ENCODE measurements at regions not wholly inside any gene's neighbourhood (a gene's known extent, or its start where the extent isn't known, plus 50 kb on each side); places are given as distances from the start of the nearest gene placed in this dataset.
A peak's percentile ranks its signal among the peaks of the same experiment; 100 is the strongest.

- Histone ChIP-seq H2AFZ (ENCODE audit: control insufficient read depth, low read length) (no peak overlapping the region), H3K36me3 (ENCODE audit: control insufficient read depth in 2 of 2, extremely low read depth in 1 of 2, insufficient read depth in 2 of 2, low read length in 2 of 2) (no peaks in the 10 kb centered on the region), H3K9ac (ENCODE audit: control insufficient read depth, extremely low read depth, insufficient read depth, low read length) (no peak overlapping the region), H3K9me1 (ENCODE audit: control insufficient read depth, extremely low read depth, insufficient read depth, low read length) (no peaks in the 10 kb centered on the region), H3K4me2 (ENCODE audit: control insufficient read depth, extremely low read depth, insufficient read depth, low read depth, low read length) (no peak overlapping the region), H3K79me2 (ENCODE audit: control insufficient read depth, insufficient read depth, low read length) (no peaks in the 10 kb centered on the region), H3K9me3 (ENCODE audit: control insufficient read depth, low read depth, low read length) (no peaks in the 10 kb centered on the region), H4K20me1 (ENCODE audit: control insufficient read depth, extremely low read depth, insufficient read depth, low read length) (no peaks in the 10 kb centered on the region), H3K4me1 (ENCODE audit: control insufficient read depth, extremely low read depth, insufficient read depth, low read length) (no peaks in the 10 kb centered on the region), H3K27me3 (ENCODE audit: control insufficient read depth, extremely low read depth, insufficient read depth, low read length) (no peaks in the 10 kb centered on the region), H3K4me3 (ENCODE audit: control insufficient read depth in 2 of 3, extremely low read depth in 1 of 3, insufficient read depth in 2 of 3, low read depth in 1 of 3, low read length in 3 of 3) (no peak overlapping the region), H3K27ac (ENCODE audit: control insufficient read depth, insufficient read depth, low read length) (no peak overlapping the region)
- FAIRE-seq, result no peak
- TF ChIP-seq, protein P1, sequence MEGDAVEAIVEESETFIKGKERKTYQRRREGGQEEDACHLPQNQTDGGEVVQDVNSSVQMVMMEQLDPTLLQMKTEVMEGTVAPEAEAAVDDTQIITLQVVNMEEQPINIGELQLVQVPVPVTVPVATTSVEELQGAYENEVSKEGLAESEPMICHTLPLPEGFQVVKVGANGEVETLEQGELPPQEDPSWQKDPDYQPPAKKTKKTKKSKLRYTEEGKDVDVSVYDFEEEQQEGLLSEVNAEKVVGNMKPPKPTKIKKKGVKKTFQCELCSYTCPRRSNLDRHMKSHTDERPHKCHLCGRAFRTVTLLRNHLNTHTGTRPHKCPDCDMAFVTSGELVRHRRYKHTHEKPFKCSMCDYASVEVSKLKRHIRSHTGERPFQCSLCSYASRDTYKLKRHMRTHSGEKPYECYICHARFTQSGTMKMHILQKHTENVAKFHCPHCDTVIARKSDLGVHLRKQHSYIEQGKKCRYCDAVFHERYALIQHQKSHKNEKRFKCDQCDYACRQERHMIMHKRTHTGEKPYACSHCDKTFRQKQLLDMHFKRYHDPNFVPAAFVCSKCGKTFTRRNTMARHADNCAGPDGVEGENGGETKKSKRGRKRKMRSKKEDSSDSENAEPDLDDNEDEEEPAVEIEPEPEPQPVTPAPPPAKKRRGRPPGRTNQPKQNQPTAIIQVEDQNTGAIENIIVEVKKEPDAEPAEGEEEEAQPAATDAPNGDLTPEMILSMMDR (optimal IDR thresholded peaks at IDR 0.05 in 1 of 3, IDR thresholded peaks at IDR 0.05 in 1 of 3, conservative IDR thresholded peaks at IDR 0.05 in 1 of 3; ENCODE audit: extremely low read depth in 1 of 3, insufficient read depth in 2 of 3, low read length in 3 of 3), result no peak
- no peak for TF ChIP-seq EZH2 (IDR thresholded peaks at IDR 0.05; ENCODE audit: low read length)
- no peak for DNase-seq (ENCODE audit: low read depth, low spot score)
- dilution Hi-C loops (cut with MboI; ENCODE audit: extremely low pct_ligation_motif_present, low sequenced_read_pairs), result no loop called here
Measured at GRCh38 chr11:25980091-25980490, 351.8 kb upstream of the ANO3 start.

GRCh38 chr11:25981998-25982397 is 349.9 kb upstream of the ANO3 start:
- H3K4me1 ChIP-seq (ENCODE audit: control insufficient read depth, extremely low read depth, insufficient read depth, low read length), result no peaks in the 10 kb centered on the region
- peak; percentile 23 for FAIRE-seq
- no peak for TF ChIP-seq EZH2 (IDR thresholded peaks at IDR 0.05; ENCODE audit: low read length)
- TF ChIP-seq, protein P1 (optimal IDR thresholded peaks at IDR 0.05 in 1 of 3, IDR thresholded peaks at IDR 0.05 in 1 of 3, conservative IDR thresholded peaks at IDR 0.05 in 1 of 3; ENCODE audit: extremely low read depth in 1 of 3, insufficient read depth in 2 of 3, low read length in 3 of 3), result peak; percentile 34 to 69 (median 48)

More at GRCh38 chr11:25981998-25982397, 349.9 kb upstream of the ANO3 start:
- H3K4me2 ChIP-seq (ENCODE audit: control insufficient read depth, extremely low read depth, insufficient read depth, low read depth, low read length), result no peak overlapping the region
- H3K9ac ChIP-seq (ENCODE audit: control insufficient read depth, extremely low read depth, insufficient read depth, low read length), result no peak overlapping the region
- dilution Hi-C loops (cut with MboI; ENCODE audit: extremely low pct_ligation_motif_present, low sequenced_read_pairs), result no loop called here
- no peaks in the 10 kb centered on the region for H4K20me1 ChIP-seq (ENCODE audit: control insufficient read depth, extremely low read depth, insufficient read depth, low read length)
- no peaks in the 10 kb centered on the region for H3K79me2 ChIP-seq (ENCODE audit: control insufficient read depth, insufficient read depth, low read length)
- H3K4me3 ChIP-seq (ENCODE audit: control insufficient read depth in 2 of 3, extremely low read depth in 1 of 3, insufficient read depth in 2 of 3, low read depth in 1 of 3, low read length in 3 of 3), result no peak overlapping the region
- no peak for DNase-seq (ENCODE audit: low read depth, low spot score)
- H2AFZ ChIP-seq (ENCODE audit: control insufficient read depth, low read length), result peak overlapping the region; percentile 24
- H3K36me3 ChIP-seq (ENCODE audit: control insufficient read depth in 2 of 2, extremely low read depth in 1 of 2, insufficient read depth in 2 of 2, low read length in 2 of 2), result no peaks in the 10 kb centered on the region
- no peaks in the 10 kb centered on the region for H3K9me3 ChIP-seq (ENCODE audit: control insufficient read depth, low read depth, low read length)
- H3K27ac ChIP-seq (ENCODE audit: control insufficient read depth, insufficient read depth, low read length), result no peak overlapping the region
- no peaks in the 10 kb centered on the region for H3K27me3 ChIP-seq (ENCODE audit: control insufficient read depth, extremely low read depth, insufficient read depth, low read length)
- no peaks in the 10 kb centered on the region for H3K9me1 ChIP-seq (ENCODE audit: control insufficient read depth, extremely low read depth, insufficient read depth, low read length)

Data from keratinocyte (primary cell).